ENCODE measurements at regions not wholly inside any gene's neighbourhood (a gene's known extent, or its start where the extent isn't known, plus 50 kb on each side); places are given as distances from the start of the nearest gene placed in this dataset.

GRCh38 chrX:109283870-109284269 lies 198.0 kb downstream of the GUCY2F start:
- ChIA-PET POLR2A (no interaction called here), CTCF (interaction anchor here (1.1 kb wide), 1 partner anchor 608 kb away, joined by 3 read pairs; no protein-coding TSS in a partner anchor)
- DNase-seq (ENCODE audit: extremely low spot score): no peak
- no peak for TF ChIP-seq CTCF (IDR thresholded peaks at IDR 0.05; ENCODE audit: control extremely low read depth, extremely low read depth, low read depth, missing control alignments)

GRCh38 chrX:109281483-109282275 lies 200.2 kb downstream of the GUCY2F start:
- TF ChIP-seq CTCF (IDR thresholded peaks at IDR 0.05; ENCODE audit: control extremely low read depth, extremely low read depth, low read depth, missing control alignments): no peak
- DNase-seq (ENCODE audit: extremely low spot score): no peak
- ChIA-PET POLR2A (no interaction called here), CTCF (no interaction called here)

- CTCF ChIA-PET: no interaction called here
- DNase-seq (ENCODE audit: extremely low spot score): no peak
- no peak for TF ChIP-seq CTCF (IDR thresholded peaks at IDR 0.05; ENCODE audit: control extremely low read depth, extremely low read depth, low read depth, missing control alignments)
- POLR2A ChIA-PET: no interaction called here
Observed at GRCh38 chrX:109274806-109275205, 207.1 kb downstream of the GUCY2F start.

- peak; percentile 37 for DNase-seq (ENCODE audit: extremely low spot score)
- TF ChIP-seq CTCF (IDR thresholded peaks at IDR 0.05; ENCODE audit: control extremely low read depth, extremely low read depth, low read depth, missing control alignments): no peak
- ChIA-PET CTCF (no interaction called here), POLR2A (no interaction called here)
Observed at GRCh38 chrX:109270580-109271484, 211.1 kb downstream of the GUCY2F start.

- TF ChIP-seq CTCF (IDR thresholded peaks at IDR 0.05; ENCODE audit: control extremely low read depth, extremely low read depth, low read depth, missing control alignments): no peak
- ChIA-PET POLR2A (no interaction called here), CTCF (no interaction called here)
- DNase-seq (ENCODE audit: extremely low spot score): no peak
Observed at GRCh38 chrX:109268340-109268739, 213.5 kb downstream of the GUCY2F start.

GRCh38 chrX:109266034-109266433 lies 215.9 kb downstream of the GUCY2F start:
- ChIA-PET CTCF (no interaction called here), POLR2A (no interaction called here)
- DNase-seq (ENCODE audit: extremely low spot score): no peak
- no peak for TF ChIP-seq CTCF (IDR thresholded peaks at IDR 0.05; ENCODE audit: control extremely low read depth, extremely low read depth, low read depth, missing control alignments)
